ENCODE measurements at regions not wholly inside any gene's neighbourhood (a gene's known extent, or its start where the extent isn't known, plus 50 kb on each side); places are given as distances from the start of the nearest gene placed in this dataset.

DNA sequence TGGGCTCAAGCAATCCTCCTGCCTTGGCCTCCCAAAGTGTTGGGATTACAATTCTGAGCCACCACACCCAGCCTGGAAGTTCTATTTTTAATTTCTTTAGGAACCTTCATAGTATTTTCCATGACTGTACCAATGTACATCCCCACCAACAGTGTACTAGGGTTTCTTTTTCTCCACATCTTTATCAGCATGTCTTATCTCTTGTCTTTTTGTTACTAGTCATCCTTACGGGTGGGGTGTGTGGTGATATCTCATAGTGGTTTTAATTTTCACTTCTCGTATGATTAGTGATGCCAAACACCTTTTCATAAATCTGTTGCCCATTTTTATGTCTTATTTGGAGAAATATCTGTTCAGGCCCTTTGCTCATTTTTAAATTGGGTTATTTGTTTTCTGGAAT lies 123.0 kb upstream of the MEF2C start:
- no peak for DNase-seq
- Histone ChIP-seq H3K27ac (no peak overlapping the region), H3K36me3 (no peaks in the 10 kb centered on the region), H3K4me3 (no peak overlapping the region), H3K27me3 (no peaks in the 10 kb centered on the region), H3K4me1 (no peaks in the 10 kb centered on the region), H3K9me3 (replicated peaks) (no peaks in the 10 kb centered on the region)

DNA sequence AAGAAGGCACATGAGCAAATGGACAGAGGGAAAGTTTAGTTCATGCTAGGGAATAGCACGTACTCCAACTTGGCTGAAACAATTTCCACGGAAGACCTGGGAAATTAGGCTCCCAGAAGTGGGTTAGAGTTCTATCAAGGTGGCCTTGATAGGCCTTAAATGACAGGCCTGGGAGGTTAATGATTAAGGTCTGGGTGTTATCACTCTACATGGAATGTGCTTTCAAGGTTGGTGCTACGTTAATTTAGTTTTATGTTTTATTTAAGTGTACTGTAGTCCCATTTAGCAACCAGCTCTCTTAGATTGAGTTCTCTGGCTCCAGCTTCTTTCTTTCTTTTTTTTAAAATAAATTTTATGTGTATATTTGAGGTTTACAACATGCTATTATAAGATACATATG lies 121.4 kb upstream of the MEF2C start:
- H3K36me3 ChIP-seq = no peaks in the 10 kb centered on the region
- DNase-seq = no peak
- no peaks in the 10 kb centered on the region for H3K9me3 ChIP-seq (replicated peaks)
- H3K4me3 ChIP-seq = no peak overlapping the region
- no peak overlapping the region for H3K27ac ChIP-seq
- no peaks in the 10 kb centered on the region for H3K27me3 ChIP-seq
- no peaks in the 10 kb centered on the region for H3K4me1 ChIP-seq

DNA sequence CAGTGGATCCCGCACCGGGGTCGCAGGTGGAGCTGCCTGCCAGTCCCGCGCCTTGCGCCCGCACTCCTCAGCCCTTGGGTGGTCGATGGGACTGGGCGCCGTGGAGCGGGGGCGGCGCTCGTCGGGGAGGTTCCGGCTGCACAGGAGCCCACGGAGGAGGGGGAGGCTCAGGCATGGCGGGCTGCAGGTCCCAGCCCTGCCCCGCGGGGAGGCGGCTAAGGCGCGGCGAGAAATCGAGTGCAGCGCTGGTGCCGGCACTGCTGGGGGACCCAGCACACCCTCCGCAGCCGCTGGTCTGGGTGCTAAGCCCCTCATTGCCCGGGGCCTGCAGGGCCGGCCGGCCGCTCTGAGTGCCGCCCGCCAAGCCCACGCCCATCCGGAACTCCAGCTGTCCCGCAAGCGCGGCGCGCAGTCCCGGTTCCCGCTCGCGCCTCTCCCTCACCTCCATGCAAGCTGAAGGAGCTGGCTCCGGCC lies 120.6 kb upstream of the MEF2C start:
- Histone ChIP-seq H3K36me3 (no peaks in the 10 kb centered on the region), H3K4me3 (no peak overlapping the region), H3K4me1 (no peaks in the 10 kb centered on the region), H3K9me3 (replicated peaks) (no peaks in the 10 kb centered on the region), H3K27ac (no peak overlapping the region), H3K27me3 (no peaks in the 10 kb centered on the region)
- no peak for DNase-seq

DNA sequence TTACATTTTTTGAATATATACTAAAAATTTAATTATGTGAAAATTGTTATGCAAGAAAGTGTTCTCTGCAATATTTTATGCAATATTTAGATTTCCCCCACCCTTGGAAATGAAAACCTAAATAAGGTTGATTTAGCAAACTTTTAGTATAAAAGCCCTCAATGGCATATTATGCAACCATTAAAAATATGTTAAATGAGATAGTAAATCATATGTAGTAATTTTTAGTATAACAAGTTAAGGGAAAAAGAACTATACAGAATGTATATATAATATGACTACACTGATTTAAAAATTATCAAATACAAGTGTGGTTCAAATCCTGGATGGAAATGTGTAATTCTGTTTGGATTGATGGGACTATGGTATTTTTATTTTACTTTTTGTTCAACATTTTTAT lies 116.9 kb upstream of the MEF2C start:
- H3K9me3 ChIP-seq (replicated peaks) = no peaks in the 10 kb centered on the region; the same call in 1 of the 2 replicates
- H3K27ac ChIP-seq = no peak overlapping the region
- no peak overlapping the region for H3K4me3 ChIP-seq
- H3K27me3 ChIP-seq = no peaks in the 10 kb centered on the region
- H3K4me1 ChIP-seq = no peaks in the 10 kb centered on the region
- H3K36me3 ChIP-seq = no peaks in the 10 kb centered on the region
- DNase-seq = no peak

DNA sequence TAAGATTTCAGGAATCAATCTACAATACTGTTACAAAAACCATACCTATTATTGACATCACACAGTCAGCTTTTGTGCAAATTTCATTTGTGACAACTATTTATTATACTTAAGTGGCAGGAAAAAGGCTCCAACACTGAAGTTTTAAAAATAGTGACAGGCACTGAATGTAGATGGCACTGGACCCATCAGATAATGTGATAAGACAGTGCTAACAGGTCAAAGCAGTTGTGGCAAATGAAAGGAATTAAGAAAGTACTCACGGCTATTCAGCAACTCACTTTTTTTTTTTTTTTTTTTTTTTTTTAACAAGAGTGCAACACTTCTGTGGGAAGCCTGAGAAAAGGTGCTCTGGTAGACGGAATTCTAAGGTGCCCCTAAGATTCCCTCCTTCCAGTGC lies 115.0 kb upstream of the MEF2C start:
- H3K27me3 ChIP-seq = no peaks in the 10 kb centered on the region
- DNase-seq = no peak
- no peaks in the 10 kb centered on the region; the same call in 1 of the 2 replicates for H3K4me1 ChIP-seq
- H3K36me3 ChIP-seq = no peaks in the 10 kb centered on the region
- H3K4me3 ChIP-seq = no peak overlapping the region
- H3K9me3 ChIP-seq (replicated peaks) = no peaks in the 10 kb centered on the region; the same call in 1 of the 2 replicates
- H3K27ac ChIP-seq = no peak overlapping the region

DNA sequence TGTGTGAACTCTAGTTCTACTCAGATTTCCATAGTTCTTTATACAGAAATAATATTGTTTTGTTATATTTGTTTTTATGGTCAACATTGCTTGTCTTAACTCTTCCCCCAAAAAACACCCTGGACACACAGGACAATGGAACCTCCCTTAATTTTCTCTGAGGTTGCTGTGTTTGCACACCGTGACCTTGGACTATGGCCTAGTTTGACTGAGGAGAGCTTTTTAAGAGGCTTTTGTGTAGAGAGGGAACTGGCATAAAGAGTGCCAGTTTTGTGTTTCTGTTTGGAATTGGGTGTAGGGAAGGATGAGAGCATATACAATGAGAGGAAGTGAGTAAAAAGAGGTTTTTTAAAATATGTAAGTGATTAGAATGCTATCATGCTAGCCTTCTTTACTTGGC lies 101.1 kb upstream of the MEF2C start:
- H3K9me3 ChIP-seq (replicated peaks) = no peaks in the 10 kb centered on the region
- no peaks in the 10 kb centered on the region for H3K27me3 ChIP-seq
- H3K36me3 ChIP-seq = no peaks in the 10 kb centered on the region
- H3K4me1 ChIP-seq = no peaks in the 10 kb centered on the region
- no peak overlapping the region for H3K4me3 ChIP-seq
- H3K27ac ChIP-seq = no peak overlapping the region
- DNase-seq = no peak

DNA sequence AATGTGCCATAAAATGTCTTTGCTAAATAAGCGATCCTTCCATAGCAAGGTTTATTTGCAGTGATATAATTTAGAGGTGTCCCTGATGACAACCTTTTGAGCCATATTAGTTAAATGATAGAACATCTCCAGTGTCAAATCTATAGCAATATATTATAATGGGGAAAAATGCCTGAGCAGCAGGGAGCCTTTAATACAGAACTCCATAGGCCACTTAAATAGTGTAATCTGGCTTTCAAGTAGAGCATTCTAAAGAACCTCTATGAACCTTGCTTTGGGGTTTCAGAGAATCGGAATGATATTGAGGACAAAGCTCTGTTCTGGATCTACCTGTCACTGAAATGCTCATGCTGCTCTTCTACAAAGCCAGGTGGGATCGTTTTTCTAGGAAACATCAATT lies 96.7 kb upstream of the MEF2C start:
- no peak for DNase-seq
- no peak overlapping the region for H3K27ac ChIP-seq
- H3K4me1 ChIP-seq = no peaks in the 10 kb centered on the region
- no peaks in the 10 kb centered on the region for H3K9me3 ChIP-seq (replicated peaks)
- H3K36me3 ChIP-seq = no peaks in the 10 kb centered on the region
- no peaks in the 10 kb centered on the region for H3K27me3 ChIP-seq
- H3K4me3 ChIP-seq = no peak overlapping the region

DNA sequence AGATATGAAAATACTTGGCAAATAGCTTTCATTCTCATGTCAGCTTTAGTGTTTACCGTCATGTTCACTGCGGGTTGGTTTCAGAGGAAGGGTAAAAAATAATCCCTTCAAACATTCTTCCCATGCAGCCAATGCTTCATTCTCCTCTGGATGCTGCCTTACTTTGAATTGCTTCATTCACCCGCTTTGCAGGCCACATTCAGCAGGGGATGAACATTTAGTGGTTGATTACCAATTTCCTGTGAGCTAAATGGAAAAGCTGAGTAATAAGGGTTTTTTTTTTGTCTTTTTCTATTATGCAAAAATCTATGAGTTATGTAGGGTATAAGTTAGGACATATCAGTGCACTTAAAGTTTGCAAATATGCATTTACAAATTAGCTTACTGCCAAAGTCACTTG lies 96.3 kb upstream of the MEF2C start:
- Histone ChIP-seq H3K36me3 (no peaks in the 10 kb centered on the region), H3K4me3 (no peak overlapping the region), H3K27me3 (no peaks in the 10 kb centered on the region), H3K27ac (no peak overlapping the region), H3K4me1 (no peaks in the 10 kb centered on the region), H3K9me3 (replicated peaks) (no peaks in the 10 kb centered on the region)
- DNase-seq = no peak

DNA sequence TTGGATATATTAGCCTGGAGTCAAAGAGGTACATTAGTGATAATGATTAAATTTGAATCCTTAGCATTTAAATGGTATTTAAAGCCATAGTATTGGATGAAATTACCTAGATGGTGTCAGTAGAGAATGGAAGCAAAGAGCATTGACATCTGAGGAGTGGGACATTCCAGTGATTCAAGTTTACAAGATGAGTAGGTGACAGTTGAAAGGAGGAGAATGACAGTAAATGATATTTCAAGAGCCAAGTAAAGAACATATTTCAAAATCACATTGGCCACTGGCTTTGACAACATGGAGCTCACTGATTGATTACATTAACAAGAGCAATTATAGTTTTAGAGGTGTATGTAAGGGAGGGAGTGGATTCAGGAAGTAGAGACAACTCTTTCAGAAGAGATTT lies 93.9 kb upstream of the MEF2C start:
- H3K27ac ChIP-seq = no peak overlapping the region
- H3K9me3 ChIP-seq (replicated peaks) = no peaks in the 10 kb centered on the region
- no peaks in the 10 kb centered on the region for H3K4me1 ChIP-seq
- DNase-seq = no peak
- no peak overlapping the region for H3K4me3 ChIP-seq
- no peaks in the 10 kb centered on the region for H3K27me3 ChIP-seq
- no peaks in the 10 kb centered on the region for H3K36me3 ChIP-seq

DNA sequence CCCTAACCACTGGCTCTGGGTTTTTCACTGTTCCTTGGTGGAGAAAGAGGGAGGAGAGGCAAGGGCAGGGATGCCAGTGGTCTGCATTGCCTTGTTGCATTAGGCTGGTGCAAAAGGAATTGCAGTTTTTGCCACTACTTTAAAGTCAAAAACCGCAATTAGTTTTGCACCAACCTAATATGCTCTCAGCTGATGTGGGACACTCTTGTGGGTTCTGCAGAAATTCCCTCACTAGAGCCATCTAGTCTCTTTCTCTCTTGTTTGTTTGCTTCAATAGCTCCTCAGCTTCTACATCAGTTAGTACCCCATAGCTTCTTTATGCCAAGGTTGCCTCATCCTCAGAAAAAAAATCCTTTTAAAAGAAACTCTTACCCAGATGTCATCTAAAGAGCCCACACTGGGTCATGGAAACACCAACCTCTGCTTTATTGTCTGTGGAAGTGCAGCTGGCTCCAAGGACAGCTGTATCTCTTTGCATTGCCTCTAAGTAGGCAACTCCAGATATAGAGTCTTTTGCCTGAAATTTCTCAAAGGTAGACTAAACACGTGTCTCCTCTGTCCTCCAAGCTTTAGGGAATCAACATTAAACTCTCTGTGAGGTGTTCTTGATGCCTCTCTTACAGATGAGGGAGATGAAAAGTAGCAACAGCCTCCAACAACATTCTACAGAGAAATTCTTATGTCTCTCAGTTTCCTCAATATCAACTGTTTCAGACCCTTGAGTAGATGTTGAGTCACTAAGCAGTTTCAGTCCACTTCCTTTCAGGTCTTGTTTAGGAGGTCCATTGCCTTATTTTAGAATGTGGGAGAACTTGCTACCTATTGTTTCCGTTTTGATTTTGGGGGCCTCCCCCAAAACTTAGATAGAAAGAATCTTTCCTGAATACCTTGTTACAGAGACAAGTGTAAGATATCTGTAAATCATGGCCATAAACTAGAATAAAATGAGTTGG lies 84.9 kb upstream of the MEF2C start:
- no peak for DNase-seq
- no peaks in the 10 kb centered on the region for H3K9me3 ChIP-seq (replicated peaks)
- H3K4me3 ChIP-seq = no peak overlapping the region
- no peaks in the 10 kb centered on the region for H3K36me3 ChIP-seq
- no peaks in the 10 kb centered on the region for H3K4me1 ChIP-seq
- no peaks in the 10 kb centered on the region for H3K27me3 ChIP-seq
- H3K27ac ChIP-seq = no peak overlapping the region

DNA sequence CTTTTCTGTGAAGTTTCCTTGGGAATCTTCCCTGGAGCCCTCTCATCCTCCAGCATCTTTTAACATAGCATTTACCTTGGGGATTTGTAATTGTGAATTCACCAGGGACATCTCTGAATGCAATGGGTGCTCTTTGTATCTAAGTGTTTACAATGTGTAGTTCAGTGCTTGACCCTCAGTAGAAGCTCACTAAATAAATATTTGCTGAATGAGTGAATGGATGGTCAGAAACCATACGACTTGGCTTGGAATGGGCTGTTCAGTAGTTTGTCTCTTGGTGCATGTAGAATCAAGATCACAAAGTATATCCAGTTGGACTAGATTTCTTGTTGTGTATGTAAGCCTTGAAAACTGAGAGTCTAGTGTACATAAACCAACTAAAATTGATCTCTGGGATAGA lies 81.8 kb upstream of the MEF2C start:
- Histone ChIP-seq H3K27ac (no peak overlapping the region), H3K4me1 (no peaks in the 10 kb centered on the region), H3K9me3 (replicated peaks) (no peaks in the 10 kb centered on the region)

DNA sequence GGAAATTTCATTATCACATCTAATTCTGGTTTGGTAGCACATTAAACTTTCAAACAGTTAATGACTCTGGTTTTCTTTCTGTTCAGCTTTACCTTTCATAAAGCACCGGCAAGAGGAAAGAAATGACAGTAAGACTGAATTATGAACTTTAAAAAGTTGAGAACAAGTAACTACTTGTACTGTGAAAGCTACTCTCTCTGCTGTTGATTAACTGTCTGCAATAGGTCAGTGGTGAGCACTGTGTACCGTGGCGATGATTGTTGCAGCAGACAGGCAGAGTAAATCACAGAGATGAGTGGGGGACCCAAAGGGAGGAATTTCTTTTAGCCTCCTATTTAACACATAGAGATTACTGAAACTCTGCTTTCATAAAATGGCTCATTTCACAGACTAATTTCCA lies 74.0 kb upstream of the MEF2C start:
- Histone ChIP-seq H3K36me3 (peaks cover 2% of the 10 kb centered on the region; the same call in 1 of the 2 replicates), H3K27me3 (no peaks in the 10 kb centered on the region), H3K9me3 (replicated peaks) (peaks cover 3% of the 10 kb centered on the region; the same call in 1 of the 2 replicates), H3K4me3 (no peak overlapping the region), H3K4me1 (peaks cover 48% of the 10 kb centered on the region), H3K27ac (no peak overlapping the region)
- DNase-seq = no peak

More for the DNA sequence above, 81.8 kb upstream of the MEF2C start:
- H3K27me3 ChIP-seq = no peaks in the 10 kb centered on the region
- no peak for DNase-seq
- H3K4me3 ChIP-seq = no peak overlapping the region
- H3K36me3 ChIP-seq = no peaks in the 10 kb centered on the region

DNA sequence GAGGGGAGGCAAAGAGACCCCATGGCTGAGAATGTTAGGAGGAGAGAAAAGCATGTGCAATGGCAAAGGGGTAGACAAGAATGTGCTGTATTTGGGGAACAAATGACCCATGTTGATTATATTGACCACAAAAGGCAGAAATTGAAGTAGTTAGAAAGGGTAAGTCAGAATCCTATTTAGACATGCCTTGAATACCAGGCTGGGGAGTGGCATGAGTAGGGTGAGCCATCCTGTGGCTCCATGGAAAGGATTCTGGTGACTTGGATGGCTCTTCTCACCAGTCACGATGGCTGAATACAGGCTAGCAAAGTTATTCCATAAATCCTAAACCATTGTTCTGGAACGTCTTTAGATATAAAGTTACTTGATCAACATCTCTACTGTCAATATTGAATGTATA lies 73.4 kb upstream of the MEF2C start:
- no peaks in the 10 kb centered on the region for H3K27me3 ChIP-seq
- H3K4me3 ChIP-seq = no peak overlapping the region
- no peak for DNase-seq
- H3K9me3 ChIP-seq (replicated peaks) = peaks cover 3% of the 10 kb centered on the region; the same call in 1 of the 2 replicates
- peaks cover 2% of the 10 kb centered on the region; the same call in 1 of the 2 replicates for H3K36me3 ChIP-seq
- peaks cover 48% of the 10 kb centered on the region for H3K4me1 ChIP-seq
- H3K27ac ChIP-seq = no peak overlapping the region

DNA sequence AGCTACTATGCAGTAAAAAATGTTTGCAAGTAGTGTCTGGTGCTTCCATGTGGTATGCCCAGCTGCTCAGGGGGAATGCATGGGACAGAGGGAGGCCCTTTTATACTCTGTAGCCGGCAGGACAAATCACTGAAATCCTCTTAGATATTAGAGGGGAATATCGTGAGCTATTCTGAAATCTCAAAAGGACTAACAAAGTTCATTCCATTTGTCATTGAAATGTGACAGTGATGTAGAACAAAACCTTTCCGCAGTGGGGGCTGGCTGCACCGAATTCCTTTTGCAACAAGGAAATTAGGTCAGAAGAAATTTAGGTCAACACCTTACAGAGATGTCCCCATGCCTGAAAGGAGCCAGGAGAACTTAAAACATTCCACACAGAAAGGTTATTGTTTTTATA lies 72.4 kb upstream of the MEF2C start:
- H3K27ac ChIP-seq = peak overlapping the region; percentile 61; the same call in 1 of the 2 replicates
- no peaks in the 10 kb centered on the region for H3K27me3 ChIP-seq
- H3K36me3 ChIP-seq = peaks cover 2% of the 10 kb centered on the region; the same call in 1 of the 2 replicates
- H3K4me3 ChIP-seq = no peak overlapping the region
- H3K4me1 ChIP-seq = peaks cover 48% of the 10 kb centered on the region
- DNase-seq = peak in 1 of 2 experiments; percentile 6
- H3K9me3 ChIP-seq (replicated peaks) = peaks cover 3% of the 10 kb centered on the region; the same call in 1 of the 2 replicates

DNA sequence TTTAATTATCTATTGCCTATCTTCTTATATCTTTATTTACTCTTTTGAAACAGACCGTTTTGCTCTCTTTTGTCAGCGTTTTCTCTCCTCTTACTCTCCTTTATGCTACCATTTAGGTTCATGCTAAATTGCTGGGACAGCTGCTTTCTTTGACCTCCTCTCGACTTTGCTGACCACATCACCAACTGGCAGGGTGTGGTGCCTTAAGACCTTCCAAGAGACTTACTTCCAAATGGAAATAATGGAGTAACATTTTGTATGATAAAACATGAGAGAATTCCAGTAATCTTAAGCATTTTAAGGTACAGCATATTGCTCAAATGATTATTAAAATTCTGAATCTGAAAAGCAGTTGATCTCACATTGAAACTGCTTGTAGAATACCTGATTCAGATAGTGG lies 71.5 kb upstream of the MEF2C start:
- peaks cover 2% of the 10 kb centered on the region; the same call in 1 of the 2 replicates for H3K36me3 ChIP-seq
- peak overlapping the region; percentile 61 for H3K27ac ChIP-seq
- DNase-seq = peak; percentile 70 to 77
- H3K27me3 ChIP-seq = no peaks in the 10 kb centered on the region
- H3K9me3 ChIP-seq (replicated peaks) = peaks cover 3% of the 10 kb centered on the region; the same call in 1 of the 2 replicates
- peaks cover 48% of the 10 kb centered on the region for H3K4me1 ChIP-seq
- H3K4me3 ChIP-seq = no peak overlapping the region
